Transverse colon (tissue), 4 donors: ENCODE measurements at regions not wholly inside any gene's neighbourhood (a gene's known extent, or its start where the extent isn't known, plus 50 kb on each side); places are given as distances from the start of the nearest gene placed in this dataset.
A peak's percentile ranks its signal among the peaks of the same experiment; 100 is the strongest.
"Not testable (repeated sequence)": the region's sequence is repeated elsewhere in the genome, so short reads cannot be mapped to it uniquely, and the experiment has no call there.

Experiments
- DNase-seq: peaks from one replicate; pipeline ENCODE4 v3.0.0-alpha.2; 2019
- H3K27ac ChIP-seq, 4 donors: fragments of 200-600 bp; sonication (generic); 2 replicates each; pipeline ENCODE4 v1.5.1; 2016 to 2018; ENCODE audit warnings: inconsistent platforms in 4 of 4
- H3K27me3 ChIP-seq: fragments of 200-600 bp; sonication (generic); 2 replicates; pipeline ENCODE4 v1.5.1; 2017; ENCODE audit warnings: inconsistent platforms
- H3K36me3 ChIP-seq, 4 donors: fragments of 200-600 bp; sonication (generic); 2 replicates each; pipeline ENCODE4 v1.5.1; 2017 to 2019; ENCODE audit warnings: inconsistent platforms in 4 of 4
- H3K4me1 ChIP-seq, 4 donors: fragments of 200-600 bp; sonication (generic); 2 replicates each; pipeline ENCODE4 v1.5.1; 2017 to 2020; ENCODE audit warnings: inconsistent platforms in 4 of 4
- H3K4me3 ChIP-seq, 4 donors: fragments of 200-600 bp; sonication (generic); 1 replicate in 1 of 4; 2 replicates in 3 of 4; pipeline versions ENCODE4 v1.5.1 to v1.6.1; 2017 to 2019; ENCODE audit warnings: inconsistent platforms in 4 of 4
- H3K9me3 ChIP-seq, 2 donors: fragments of 200-600 bp; sonication (generic); 2 replicates each; pipeline ENCODE4 v1.5.1; 2017 to 2019; ENCODE audit warnings: inconsistent platforms in 2 of 2
- CTCF ChIP-seq, 5 experiments: fragments of 200-600 bp in 3 of 5; fragments of 450-650 bp in 2 of 5; sonication (generic) in 3 of 5; IDR thresholded peaks; 1 replicate in 2 of 5; 2 replicates in 3 of 5; pipeline ENCODE4 v1.5.1; 2016 to 2017; ENCODE audit warnings: antibody characterized with exemption in 5 of 5, inconsistent platforms in 3 of 5, mild to moderate bottlenecking in 2 of 5, moderate library complexity in 1 of 5
- EP300 ChIP-seq: sonication (generic); formaldehyde crosslinking; IDR thresholded peaks from one replicate; pipeline ENCODE4 v1.6.1; 2017; ENCODE audit warnings: antibody characterized with exemption, low read depth
- POLR2A ChIP-seq: fragments of 450-650 bp; IDR thresholded peaks from one replicate; pipeline ENCODE4 v1.6.1; 2016; ENCODE audit warnings: antibody characterized with exemption, mild to moderate bottlenecking, moderate library complexity
- POLR2AphosphoS5 ChIP-seq, 3 donors: sonication (generic); formaldehyde crosslinking; IDR thresholded peaks; one replicate each; pipeline ENCODE4 v1.6.1; 2016; ENCODE audit warnings: antibody characterized with exemption in 3 of 3
- WGBS, 2 donors: methylation state at CpG; one replicate each; pipeline ENCODE4 v1.1.5; 2018; ENCODE audit warnings: low coverage in 1 of 2; 5-methylcytosine and 5-hydroxymethylcytosine counted together
- in situ Hi-C, 4 donors: fragments of 200-750 bp; cut with MboI; loops; one replicate each; pipeline versions ENCODE4 v1.15.0 to v1.15.1; 2017; ENCODE audit warnings: low sequenced_read_pairs in 3 of 4, low pct_ligation_motif_present in 1 of 4, low pct_unique_long_range_greater_than_20kb in 1 of 4
- intact Hi-C: fragments of 100-400 bp; cut with DNase I; formaldehyde crosslinking; loops from one replicate; pipeline ENCODE4 v1.15.1; 2023; ENCODE audit warnings: low total_unique reads

GRCh38 chr4:158033416-158034120, 139.3 kb downstream of the GASK1B start:
- H3K27me3 ChIP-seq: no peaks in the 10 kb centered on the region
- intact Hi-C loops (no loop called here), in situ Hi-C loops (no loop called here)
- WGBS, 2 donors: 38 to 42% methylated on average over 4 to 5 of the region's 5 CpGs
- DNase-seq: no peak
- no peaks in the 10 kb centered on the region for H3K36me3 ChIP-seq
- peaks cover 0 to 6% (median 3%) of the 10 kb centered on the region in 4 donors for H3K4me1 ChIP-seq
- peaks cover under 1% of the 10 kb centered on the region in 2 donors for H3K9me3 ChIP-seq
- TF ChIP-seq CTCF (IDR thresholded peaks at IDR 0.05) (no peak), POLR2A (no peak), POLR2AphosphoS5 (IDR thresholded peaks at IDR 0.05) (no peak), EP300 (no peak)
- H3K27ac ChIP-seq: peak overlapping the region in 3 of 4 donors; percentile 4 to 42 (median 39)
- H3K4me3 ChIP-seq: no peak overlapping the region

- Histone ChIP-seq H3K27me3 (no peaks in the 10 kb centered on the region), H3K9me3 (peaks cover 4% of the 10 kb centered on the region in 2 donors), H3K4me3 (no peak overlapping the region), H3K4me1 (peaks cover 0 to 6% (median 3%) of the 10 kb centered on the region in 4 donors), H3K36me3 (no peaks in the 10 kb centered on the region), H3K27ac (peak overlapping the region in 3 of 4 donors; percentile 4 to 42 (median 39))
- no peak for TF ChIP-seq POLR2AphosphoS5 (IDR thresholded peaks at IDR 0.05)
- no peak for TF ChIP-seq CTCF (IDR thresholded peaks at IDR 0.05)
- TF ChIP-seq POLR2A: no peak
- no peak for TF ChIP-seq EP300
- intact Hi-C loops (no loop called here), in situ Hi-C loops (no loop called here)
- 63 to 85% methylated on average over 4 of the region's 4 CpGs for WGBS, 2 donors
- no peak for DNase-seq
Measured at GRCh38 chr4:158032733-158033415, 140.0 kb downstream of the GASK1B start.

- in situ Hi-C loops, intact Hi-C loops, H3K9me3 ChIP-seq, H3K4me3 ChIP-seq, H3K27me3 ChIP-seq, DNase-seq, H3K27ac ChIP-seq, H3K36me3 ChIP-seq, H3K4me1 ChIP-seq: not testable (repeated sequence)
Measured at GRCh38 chr4:158028381-158028780, 144.4 kb downstream of the GASK1B start.

- no peak for TF ChIP-seq POLR2AphosphoS5 (IDR thresholded peaks at IDR 0.05)
- no peak for TF ChIP-seq EP300
- DNase-seq: no peak
- Histone ChIP-seq H3K4me1 (peaks cover 3 to 13% (median 8%) of the 10 kb centered on the region in 4 donors), H3K9me3 (peaks cover 4 to 6% of the 10 kb centered on the region in 2 donors), H3K4me3 (no peak overlapping the region), H3K27me3 (no peaks in the 10 kb centered on the region), H3K27ac (no peak overlapping the region), H3K36me3 (no peaks in the 10 kb centered on the region)
- in situ Hi-C loops (no loop called here), intact Hi-C loops (no loop called here)
- 86% methylated on average over 1 of the region's 1 CpG; no CpG with 5 or more reads in 1 of the 2 donors for WGBS, 2 donors
Measured at GRCh38 chr4:158025131-158025530, 147.7 kb downstream of the GASK1B start.

- Histone ChIP-seq H3K9me3 (no peaks in the 10 kb centered on the region), H3K36me3 (no peaks in the 10 kb centered on the region), H3K4me3 (no peak overlapping the region), H3K4me1 (peaks cover 4 to 21% (median 13%) of the 10 kb centered on the region in 4 donors), H3K27me3 (no peaks in the 10 kb centered on the region), H3K27ac (peak overlapping the region; percentile 36 to 66 (median 64))
- intact Hi-C loops: no loop called here
- 33 to 60% methylated on average over 5 of the region's 5 CpGs for WGBS, 2 donors
- no peak for DNase-seq
- TF ChIP-seq CTCF (IDR thresholded peaks at IDR 0.05): no peak
- TF ChIP-seq POLR2AphosphoS5 (IDR thresholded peaks at IDR 0.05): no peak
- TF ChIP-seq POLR2A: no peak
- TF ChIP-seq EP300: no peak
- in situ Hi-C loops: loop anchor here in 1 of 4 donors (25.0 kb wide), 1 partner anchor 616 kb away; no protein-coding TSS in a partner anchor
Measured at GRCh38 chr4:158020734-158021346, 152.0 kb downstream of the GASK1B start.
